SKM-1 treated with dmso at 0.1 percent for 144 hours (cell line): ENCODE measurements at regions not wholly inside any gene's neighbourhood (a gene's known extent, or its start where the extent isn't known, plus 50 kb on each side); places are given as distances from the start of the nearest gene placed in this dataset.

ENCODE experiments used
- DNase-seq: peaks from one replicate; lab custom pipeline; 2025; ENCODE audit not compliant: unreplicated experiment; lab: John Stamatoyannopoulos, UW

GRCh38 chr1:81351864-81352263 lies 448.9 kb upstream of the ADGRL2 start:
- no peak for DNase-seq

- no peak for DNase-seq
Observed at GRCh38 chr1:81349194-81349965, 451.4 kb upstream of the ADGRL2 start.

- no peak for DNase-seq
Observed at GRCh38 chr1:81345110-81345509, 455.6 kb upstream of the ADGRL2 start.

- DNase-seq, result no peak
Observed at GRCh38 chr1:81340239-81340638, 460.5 kb upstream of the ADGRL2 start.

- no peak for DNase-seq
Observed at GRCh38 chr1:81337226-81337625, 463.5 kb upstream of the ADGRL2 start.

GRCh38 chr1:81335876-81336275 lies 464.9 kb upstream of the ADGRL2 start:
- DNase-seq, result no peak

- DNase-seq, result no peak
Observed at GRCh38 chr1:81330521-81330920, 470.2 kb upstream of the ADGRL2 start.

GRCh38 chr1:81330111-81330510 lies 470.6 kb upstream of the ADGRL2 start:
- no peak for DNase-seq

- no peak for DNase-seq
Observed at GRCh38 chr1:81329041-81329440, 471.7 kb upstream of the ADGRL2 start.

GRCh38 chr1:81327743-81328142 lies 473.0 kb upstream of the ADGRL2 start:
- no peak for DNase-seq

GRCh38 chr1:81327103-81327710 lies 473.5 kb upstream of the ADGRL2 start:
- no peak for DNase-seq

- DNase-seq, result no peak
Observed at GRCh38 chr1:81326212-81326611, 474.5 kb upstream of the ADGRL2 start.

- no peak for DNase-seq
Observed at GRCh38 chr1:81325397-81325796, 475.3 kb upstream of the ADGRL2 start.

GRCh38 chr1:81323862-81324261 lies 476.9 kb upstream of the ADGRL2 start:
- no peak for DNase-seq

GRCh38 chr1:81317191-81317590 lies 483.5 kb upstream of the ADGRL2 start:
- no peak for DNase-seq

- no peak for DNase-seq
Observed at GRCh38 chr1:81314513-81315233, 486.1 kb upstream of the ADGRL2 start.

GRCh38 chr1:81313289-81313688 lies 487.4 kb upstream of the ADGRL2 start:
- DNase-seq, result no peak

GRCh38 chr1:81312272-81312754 lies 488.4 kb upstream of the ADGRL2 start:
- no peak for DNase-seq

- no peak for DNase-seq
Observed at GRCh38 chr1:81310250-81310649, 490.5 kb upstream of the ADGRL2 start.

GRCh38 chr1:81308191-81308590 lies 492.5 kb upstream of the ADGRL2 start:
- DNase-seq, result no peak

GRCh38 chr1:81307786-81308185 lies 492.9 kb upstream of the ADGRL2 start:
- DNase-seq, result no peak

GRCh38 chr1:81305997-81306452 lies 494.7 kb upstream of the ADGRL2 start:
- DNase-seq, result no peak
